HG02623 (cell line): ENCODE measurements at regions not wholly inside any gene's neighbourhood (a gene's known extent, or its start where the extent isn't known, plus 50 kb on each side); places are given as distances from the start of the nearest gene placed in this dataset.

Experiments
- ATAC-seq: cut with Tn5 transposase; IDR thresholded peaks from one replicate; pipeline ENCODE4 v1.9.1; 2021; ENCODE audit warnings: moderate library complexity; ENCODE audit not compliant: unreplicated experiment

GRCh38 chrY:17235769-17236168, 644.3 kb downstream of the CDY2B start:
- no peak for ATAC-seq

DNA sequence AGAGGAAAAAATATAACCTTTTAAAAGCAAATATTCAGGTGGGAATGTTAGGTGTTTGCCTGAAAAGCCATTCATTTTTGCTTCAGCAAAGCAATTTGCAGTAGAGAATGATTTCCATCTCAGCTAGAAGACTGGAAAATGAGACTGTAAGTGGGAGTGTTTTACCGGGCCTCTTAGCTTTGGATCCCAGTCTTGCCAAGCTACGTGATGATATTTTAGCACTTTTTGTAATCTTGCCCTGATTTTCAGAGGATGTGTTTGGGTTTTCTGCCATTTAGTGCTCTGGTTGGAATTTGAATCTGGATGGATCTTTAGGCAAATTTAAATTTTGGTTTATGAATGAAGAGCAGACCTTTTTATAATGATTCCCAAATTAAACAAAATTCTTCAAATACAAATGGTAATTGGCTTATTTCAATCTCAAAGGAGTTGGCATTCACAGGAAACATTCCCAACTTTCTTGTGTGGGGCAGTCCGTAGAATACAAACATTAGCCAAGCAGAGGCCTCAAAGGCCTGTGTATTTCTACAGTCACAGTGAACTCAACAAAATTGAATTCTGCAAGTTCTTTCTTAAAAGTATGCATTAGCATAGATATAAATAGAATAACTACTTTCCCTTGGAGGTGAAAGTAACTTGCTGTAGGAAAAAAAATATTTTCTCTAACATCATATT, 646.4 kb downstream of the CDY2B start:
- ATAC-seq: no peak

DNA sequence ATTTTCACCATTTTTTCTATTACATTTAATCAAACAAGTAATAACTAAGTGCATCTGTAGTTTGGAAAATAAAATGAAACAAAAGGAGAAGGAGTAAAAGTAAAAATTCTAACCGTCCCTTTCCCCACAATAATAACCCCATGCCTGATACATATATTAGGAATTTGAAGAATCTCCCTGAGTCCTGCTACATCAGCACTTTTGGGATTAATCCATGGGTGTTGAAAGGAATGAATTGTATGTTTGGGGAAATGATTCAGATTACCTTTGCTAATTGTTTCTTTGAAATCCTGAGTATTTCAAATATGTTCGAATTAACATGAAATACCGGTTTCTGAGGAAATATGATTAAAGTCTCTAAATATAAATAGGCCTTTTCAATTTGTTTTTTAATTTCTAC, 648.0 kb downstream of the CDY2B start:
- ATAC-seq: no peak

GRCh38 chrY:17223502-17223901, 656.5 kb downstream of the CDY2B start:
- no peak for ATAC-seq

GRCh38 chrY:17202395-17202794, 677.6 kb downstream of the CDY2B start:
- no peak for ATAC-seq

DNA sequence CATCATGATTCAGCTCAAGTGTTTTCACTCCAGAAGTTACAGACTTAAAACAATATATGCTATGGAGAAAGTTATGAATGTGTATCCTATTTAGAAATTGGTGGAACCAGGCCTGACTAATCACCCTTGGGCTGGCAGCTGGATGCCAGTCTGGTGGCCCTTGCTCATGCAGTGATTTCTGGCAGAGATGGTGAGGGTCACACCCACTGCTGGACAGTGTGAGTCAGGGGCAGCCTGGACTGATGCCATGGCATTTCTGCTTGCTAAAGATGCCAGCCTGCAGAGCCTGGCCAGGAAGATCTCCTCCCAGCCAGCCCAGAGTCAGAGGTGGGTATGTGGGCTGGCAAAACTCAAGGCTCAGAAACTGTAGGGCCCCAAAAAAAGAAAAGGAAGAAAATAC, 695.7 kb downstream of the CDY2B start:
- ATAC-seq: no peak

DNA sequence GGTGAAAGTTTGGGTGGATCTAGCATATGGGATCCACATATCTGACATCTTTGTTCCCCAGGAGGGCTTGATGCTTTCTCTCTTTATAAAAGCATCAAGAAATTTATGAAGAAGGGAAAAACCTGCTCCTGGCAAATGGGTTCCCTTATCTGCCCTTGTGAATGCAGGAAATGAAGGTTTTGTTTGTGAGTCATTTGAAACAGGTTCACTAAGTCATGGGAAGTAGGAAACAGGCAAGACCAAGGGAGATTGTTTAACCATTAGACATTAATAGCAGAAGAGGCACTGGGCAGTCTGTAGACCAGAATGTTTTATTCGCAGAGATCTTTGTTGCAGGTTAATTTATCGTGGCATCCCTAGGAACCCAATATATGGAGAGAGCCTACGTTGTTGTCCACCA, 713.1 kb downstream of the CDY2B start:
- ATAC-seq: no peak

- no peak for ATAC-seq
Measured at GRCh38 chrY:17122166-17122565, 757.9 kb downstream of the CDY2B start.

DNA sequence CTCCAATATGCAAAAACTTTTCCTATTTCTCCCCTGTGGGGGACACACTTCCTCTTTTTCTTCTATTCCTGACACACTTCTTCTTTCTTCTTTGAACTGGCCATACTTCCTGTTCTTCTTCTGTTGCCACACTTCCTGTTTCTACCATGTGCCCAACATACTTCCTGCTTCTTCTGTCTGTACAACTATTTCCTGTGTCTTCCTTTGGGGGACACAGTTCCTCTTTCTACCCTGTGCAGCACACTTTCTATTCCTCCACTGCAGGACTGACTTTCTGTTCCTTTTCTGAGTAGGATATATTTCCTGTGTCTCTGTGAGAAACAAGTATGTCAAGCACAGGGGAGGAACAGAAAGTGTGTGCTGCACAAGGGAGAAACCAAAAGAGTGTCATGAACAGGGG, 794.7 kb downstream of the CDY2B start:
- ATAC-seq: no peak

- ATAC-seq: no peak
Measured at GRCh38 chrY:17079887-17080286, 800.1 kb downstream of the CDY2B start.

DNA sequence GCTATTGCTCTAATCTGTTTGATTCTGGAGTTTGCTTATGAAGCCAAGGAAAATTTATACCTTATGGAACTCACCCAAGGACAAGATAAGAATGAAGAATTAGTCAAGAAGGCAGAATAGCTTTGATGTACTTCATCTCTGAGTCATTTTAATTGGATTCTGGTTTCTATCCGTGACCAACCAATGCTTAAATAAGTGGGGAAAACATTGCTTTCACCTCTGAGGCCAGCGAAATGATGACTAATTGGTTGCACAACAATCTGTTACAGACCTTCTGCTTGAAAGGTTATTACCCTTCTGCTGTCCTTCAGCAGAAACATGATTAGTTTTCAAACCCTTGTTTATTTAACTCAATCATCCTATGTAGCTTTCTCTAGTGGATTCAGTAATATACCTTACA, 812.7 kb downstream of the CDY2B start:
- ATAC-seq: no peak

DNA sequence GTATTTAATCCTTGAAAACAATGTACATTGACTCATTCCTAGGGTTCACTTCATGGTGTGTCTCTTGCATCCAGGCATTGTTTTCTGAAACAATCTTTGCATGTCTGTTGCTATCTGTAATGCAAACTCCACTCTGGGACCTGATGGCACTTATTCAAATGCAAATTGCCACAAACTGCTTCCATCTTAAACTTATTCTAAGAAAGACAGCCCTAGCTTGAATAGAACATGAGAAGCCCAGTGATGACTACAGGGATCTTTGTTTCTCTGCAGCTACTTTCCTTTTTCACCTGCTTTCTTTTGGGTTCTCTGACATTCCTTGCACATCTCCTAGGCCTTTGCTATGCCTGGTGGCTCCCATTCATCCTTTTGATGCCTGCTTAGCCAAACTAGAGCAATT, 827.0 kb downstream of the CDY2B start:
- ATAC-seq: no peak

- no peak for ATAC-seq
Measured at GRCh38 chrY:17050374-17050773, 829.6 kb downstream of the CDY2B start.

DNA sequence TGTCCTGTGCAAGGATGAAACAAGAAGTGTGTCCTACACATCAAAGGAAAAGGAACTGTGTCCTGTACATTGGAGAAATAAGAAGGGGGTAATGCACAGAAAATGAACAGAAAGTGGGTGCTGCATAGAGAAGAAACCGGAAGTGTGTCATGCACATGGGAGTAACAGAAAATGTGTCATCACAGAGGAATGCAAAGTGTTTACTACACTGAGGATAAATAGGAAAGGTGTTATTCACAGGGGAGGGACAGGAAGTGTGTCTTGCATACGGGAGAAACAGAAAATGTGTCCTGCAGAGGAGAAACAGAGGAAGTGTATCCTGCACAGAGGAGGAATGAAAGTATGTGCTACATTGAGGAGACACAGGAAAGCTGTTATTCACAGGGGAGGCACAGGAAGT, 834.9 kb downstream of the CDY2B start:
- no peak for ATAC-seq

GRCh38 chrY:17044723-17045122, 835.3 kb downstream of the CDY2B start:
- ATAC-seq: no peak

- no peak for ATAC-seq
Measured at GRCh38 chrY:17044272-17044671, 835.7 kb downstream of the CDY2B start.

- ATAC-seq: no peak
Measured at GRCh38 chrY:17038439-17038838, 841.6 kb downstream of the CDY2B start.

GRCh38 chrY:17018126-17018525, 861.9 kb downstream of the CDY2B start:
- no peak for ATAC-seq

- no peak for ATAC-seq
Measured at GRCh38 chrY:16993551-16993950, 886.5 kb downstream of the CDY2B start.

- no peak for ATAC-seq
Measured at GRCh38 chrY:16981776-16982175, 898.2 kb downstream of the CDY2B start.

DNA sequence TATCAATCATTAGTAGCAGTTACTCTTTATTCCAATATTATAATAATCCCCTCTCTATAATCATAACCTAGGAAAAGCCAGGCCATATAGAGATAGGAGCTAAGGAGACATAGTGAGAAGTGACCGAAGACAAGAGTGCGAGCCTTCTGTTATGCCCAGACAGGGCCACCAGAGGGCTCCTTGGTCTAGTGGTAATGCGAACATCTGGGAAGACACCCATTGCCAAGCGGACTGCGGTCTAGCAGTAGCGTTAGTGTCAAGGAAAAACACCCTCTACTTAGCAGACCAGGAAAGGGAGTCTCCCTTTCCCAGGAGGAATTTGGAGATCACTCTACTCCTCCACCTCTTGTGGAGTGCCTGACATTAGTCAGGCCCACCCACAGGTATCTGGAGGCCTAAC, 920.9 kb downstream of the CDY2B start:
- no peak for ATAC-seq

GRCh38 chrY:16947221-16947620, 932.8 kb downstream of the CDY2B start:
- ATAC-seq: no peak
